Pancreas (tissue), 10 donors: ENCODE measurements at regions not wholly inside any gene's neighbourhood (a gene's known extent, or its start where the extent isn't known, plus 50 kb on each side); places are given as distances from the start of the nearest gene placed in this dataset.

Source experiments
- ATAC-seq, 4 donors: fragments of 200-7000 bp; cut with Tn5 transposase; one replicate each; pipeline versions ENCODE4 v1.8.0 to v1.9.1; 2020; ENCODE audit warnings: mild to moderate bottlenecking in 4 of 4, moderate library complexity in 4 of 4
- DNase-seq, 6 donors: peaks; one replicate each; pipeline ENCODE4 v3.0.0-alpha.2; 2020
- FAIRE-seq: peaks from 2 replicates; lab custom pipeline; 2012; peaks lifted over from hg19 to GRCh38; lab: Jason Lieb, UNC
- H3K27ac ChIP-seq, 4 donors: fragments of 200-600 bp; sonication (generic); 1 replicate in 3 of 4; 2 replicates in 1 of 4; pipeline versions ENCODE4 v1.5.0 to v1.8.0; 2020
- H3K27me3 ChIP-seq, 4 donors: fragments of 200-600 bp; one replicate each; pipeline ENCODE4 v1.8.0; 2021
- H3K36me3 ChIP-seq, 3 donors: fragments of 200-600 bp; sonication (generic) in 1 of 3; one replicate each; pipeline versions ENCODE4 v1.5.0 to v1.8.0; 2020 to 2021
- H3K4me1 ChIP-seq, 3 donors: fragments of 200-600 bp; one replicate each; pipeline ENCODE4 v1.8.0; 2021
- H3K4me3 ChIP-seq, 4 donors: fragments of 200-600 bp; sonication (generic) in 2 of 4; one replicate each; pipeline versions ENCODE4 v1.5.0 to v1.8.0; 2020 to 2021
- H3K9me3 ChIP-seq, 4 donors: fragments of 200-600 bp; one replicate each; pipeline ENCODE4 v1.8.0; 2021
- WGBS, 2 donors: extraction: QIAGEN DNeasy Blood & Tissue Kit; methylation state at CpG; one replicate each; pipeline ENCODE4 v1.1.7; 2013; 5-methylcytosine and 5-hydroxymethylcytosine counted together
- intact Hi-C, 3 donors: fragments of 100-400 bp; cut with DNase I; formaldehyde crosslinking; loops; one replicate each; pipeline versions ENCODE4 v1.11.1 to v1.14.2; 2022
- TF ChIP-seq, protein P1 (sequence below), 4 donors: fragments of 200-600 bp; sonication (generic) in 3 of 4; IDR thresholded peaks; one replicate each; pipeline versions ENCODE4 v1.5.0 to v1.8.0; 2021; ENCODE audit warnings: antibody characterized with exemption in 4 of 4
- donor health status: healthy with polysubstance abuse.
- donor health status: DM: no; HTN: no; CAD: no; lungs with moderate emphysema.
- donor health status: DM: no; HTN: no; CAD: no.
- donor health status: control.
- donor health status: control.
- donor health status: Bipolar disorder and iron deficiency.
- donor health status: DM: yes; HTN: yes; CAD: no.
- donor health status: DM: no; HTN: no; CAD: no.
- donor health status: DM: no; HTN: no; CAD: no.
- donor health status: DM: yes; HTN: yes; CAD: no.

GRCh38 chr6:166877906-166878305, 78.4 kb downstream of the RNASET2 start:
- no peak for DNase-seq
- no peak for FAIRE-seq
- H3K9me3 ChIP-seq = no peaks in the 10 kb centered on the region
- H3K27ac ChIP-seq = no peak overlapping the region
- H3K4me1 ChIP-seq = no peaks in the 10 kb centered on the region
- H3K36me3 ChIP-seq = no peaks in the 10 kb centered on the region
- H3K4me3 ChIP-seq = no peak overlapping the region
- ATAC-seq = no peak
- intact Hi-C loops = no loop called here
- no peaks in the 10 kb centered on the region for H3K27me3 ChIP-seq
- TF ChIP-seq, protein P1, sequence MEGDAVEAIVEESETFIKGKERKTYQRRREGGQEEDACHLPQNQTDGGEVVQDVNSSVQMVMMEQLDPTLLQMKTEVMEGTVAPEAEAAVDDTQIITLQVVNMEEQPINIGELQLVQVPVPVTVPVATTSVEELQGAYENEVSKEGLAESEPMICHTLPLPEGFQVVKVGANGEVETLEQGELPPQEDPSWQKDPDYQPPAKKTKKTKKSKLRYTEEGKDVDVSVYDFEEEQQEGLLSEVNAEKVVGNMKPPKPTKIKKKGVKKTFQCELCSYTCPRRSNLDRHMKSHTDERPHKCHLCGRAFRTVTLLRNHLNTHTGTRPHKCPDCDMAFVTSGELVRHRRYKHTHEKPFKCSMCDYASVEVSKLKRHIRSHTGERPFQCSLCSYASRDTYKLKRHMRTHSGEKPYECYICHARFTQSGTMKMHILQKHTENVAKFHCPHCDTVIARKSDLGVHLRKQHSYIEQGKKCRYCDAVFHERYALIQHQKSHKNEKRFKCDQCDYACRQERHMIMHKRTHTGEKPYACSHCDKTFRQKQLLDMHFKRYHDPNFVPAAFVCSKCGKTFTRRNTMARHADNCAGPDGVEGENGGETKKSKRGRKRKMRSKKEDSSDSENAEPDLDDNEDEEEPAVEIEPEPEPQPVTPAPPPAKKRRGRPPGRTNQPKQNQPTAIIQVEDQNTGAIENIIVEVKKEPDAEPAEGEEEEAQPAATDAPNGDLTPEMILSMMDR (IDR thresholded peaks at IDR 0.05) = no peak
- WGBS, 2 donors = 79 to 85% methylated on average over 2 of the region's 2 CpGs

DNA sequence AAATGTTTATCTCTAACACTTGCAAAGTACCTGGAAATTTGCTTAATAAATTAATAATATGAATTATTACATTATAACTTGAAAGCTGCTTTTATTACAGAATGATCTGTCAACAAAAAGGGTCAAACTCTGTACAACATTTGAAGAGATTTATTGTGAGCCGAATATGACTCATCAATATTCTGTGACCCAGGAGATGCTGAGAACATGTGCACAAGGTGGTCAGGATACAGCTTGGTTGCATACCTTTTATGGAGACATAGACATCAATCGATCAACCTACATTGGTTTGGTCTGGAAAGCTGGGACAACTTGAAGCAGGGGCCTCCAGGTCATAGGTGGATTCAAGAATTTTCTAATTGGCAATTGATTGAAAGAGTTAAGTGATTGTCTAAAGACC, 79.0 kb downstream of the RNASET2 start:
- FAIRE-seq (no peak), DNase-seq (no peak), ATAC-seq (no peak)
- H3K9me3 ChIP-seq = no peaks in the 10 kb centered on the region
- H3K4me3 ChIP-seq = no peak overlapping the region
- H3K4me1 ChIP-seq = no peaks in the 10 kb centered on the region
- no peak overlapping the region for H3K27ac ChIP-seq
- no peaks in the 10 kb centered on the region for H3K36me3 ChIP-seq
- no peaks in the 10 kb centered on the region for H3K27me3 ChIP-seq
- intact Hi-C loops = no loop called here
- TF ChIP-seq, protein P1 (IDR thresholded peaks at IDR 0.05) = no peak
- 90 to 92% methylated on average over 2 of the region's 2 CpGs for WGBS, 2 donors

- intact Hi-C loops = no loop called here
- Histone ChIP-seq H3K4me1 (no peaks in the 10 kb centered on the region), H3K27me3 (no peaks in the 10 kb centered on the region), H3K4me3 (no peak overlapping the region), H3K36me3 (no peaks in the 10 kb centered on the region), H3K9me3 (no peaks in the 10 kb centered on the region), H3K27ac (no peak overlapping the region)
- TF ChIP-seq, protein P1 (IDR thresholded peaks at IDR 0.05) = no peak
- DNase-seq (no peak), ATAC-seq (no peak), FAIRE-seq (no peak)
- 83 to 84% methylated on average over 9 of the region's 9 CpGs for WGBS, 2 donors
Measured at GRCh38 chr6:166872531-166873009, 83.8 kb downstream of the RNASET2 start.

DNA sequence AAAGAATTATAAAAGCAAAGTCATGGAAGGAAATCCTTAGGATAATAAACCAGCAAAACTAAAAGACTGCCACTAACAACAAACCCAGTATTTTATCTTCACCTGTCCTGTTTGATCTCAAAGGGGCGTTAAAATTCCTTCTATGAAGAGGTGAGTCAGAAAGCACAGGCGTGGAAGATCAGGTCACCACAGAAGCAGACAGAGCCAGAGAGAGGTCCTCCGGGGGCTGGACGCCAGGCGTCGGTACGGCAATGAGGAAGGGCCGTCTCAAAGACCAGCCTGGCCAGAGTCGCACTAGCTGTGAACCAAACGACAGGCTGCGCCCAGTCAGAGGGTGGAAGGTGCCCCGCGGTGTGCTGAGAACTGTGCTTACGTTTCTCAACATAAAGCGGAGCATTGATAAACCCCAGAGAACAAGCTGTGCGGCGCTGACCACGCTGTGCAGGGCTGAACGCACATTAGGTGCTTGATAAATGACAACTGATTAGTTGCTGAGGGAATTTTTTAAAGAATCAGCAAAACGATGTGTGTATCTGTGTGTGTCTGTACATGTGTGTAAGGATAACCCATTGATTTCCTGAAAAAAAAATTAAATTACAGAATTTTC, 85.6 kb downstream of the RNASET2 start:
- no peaks in the 10 kb centered on the region for H3K9me3 ChIP-seq
- WGBS, 2 donors = 74 to 79% methylated on average over 20 of the region's 20 CpGs
- TF ChIP-seq, protein P1 (IDR thresholded peaks at IDR 0.05) = no peak
- H3K4me3 ChIP-seq = no peak overlapping the region
- FAIRE-seq (no peak), ATAC-seq (no peak), DNase-seq (no peak)
- no peaks in the 10 kb centered on the region for H3K27me3 ChIP-seq
- no peaks in the 10 kb centered on the region for H3K4me1 ChIP-seq
- H3K36me3 ChIP-seq = no peaks in the 10 kb centered on the region
- intact Hi-C loops = no loop called here
- no peak overlapping the region for H3K27ac ChIP-seq

DNA sequence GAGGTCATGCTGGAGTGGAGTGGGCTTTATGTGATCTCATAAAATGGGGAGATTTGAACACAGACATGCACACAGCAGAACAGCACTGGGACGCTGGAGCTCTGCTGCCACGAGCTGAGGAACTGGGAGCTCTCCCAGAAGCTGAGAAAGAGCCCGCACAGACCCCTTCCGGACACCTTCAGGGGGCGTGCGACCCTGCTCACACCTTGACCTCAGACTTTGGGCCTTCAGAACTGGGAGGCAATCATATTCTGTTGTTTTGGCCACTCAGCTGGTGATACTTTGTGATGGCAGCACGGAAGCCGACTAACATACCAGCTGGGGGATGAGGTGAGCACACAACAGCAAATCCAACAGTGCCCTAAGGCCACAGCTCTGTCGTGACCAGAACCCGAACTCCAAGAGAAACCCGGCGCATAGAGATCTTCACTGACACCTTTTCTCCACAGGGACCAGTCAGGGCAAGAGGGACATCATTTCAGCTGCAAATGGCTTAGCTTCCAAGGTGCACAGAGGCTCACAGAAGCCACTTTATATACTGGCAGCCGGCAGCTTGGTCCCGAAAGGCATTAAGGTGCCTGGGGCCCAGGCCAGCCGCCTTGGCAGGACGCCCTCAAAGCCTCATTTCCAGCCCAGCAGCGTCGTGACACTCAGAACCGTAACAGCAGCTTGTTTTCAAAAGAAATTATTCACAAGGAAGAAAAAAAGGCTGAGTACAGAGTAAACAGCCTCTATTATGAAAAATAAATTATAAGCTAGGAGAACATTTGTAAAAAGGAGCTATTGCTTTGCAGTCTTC, 89.3 kb downstream of the RNASET2 start:
- WGBS, 2 donors = 84 to 89% methylated on average over 19 of the region's 19 CpGs
- H3K9me3 ChIP-seq = no peaks in the 10 kb centered on the region
- no peak overlapping the region for H3K27ac ChIP-seq
- H3K27me3 ChIP-seq = no peaks in the 10 kb centered on the region
- intact Hi-C loops = no loop called here
- no peak overlapping the region for H3K4me3 ChIP-seq
- FAIRE-seq (no peak), ATAC-seq (no peak), DNase-seq (no peak)
- H3K4me1 ChIP-seq = no peaks in the 10 kb centered on the region
- TF ChIP-seq, protein P1 (IDR thresholded peaks at IDR 0.05) = no peak
- no peaks in the 10 kb centered on the region for H3K36me3 ChIP-seq
